ENCODE measurements at regions not wholly inside any gene's neighbourhood (a gene's known extent, or its start where the extent isn't known, plus 50 kb on each side); places are given as distances from the start of the nearest gene placed in this dataset.
"Not testable (repeated sequence)": the region's sequence is repeated elsewhere in the genome, so short reads cannot be mapped to it uniquely, and the experiment has no call there.

DNA sequence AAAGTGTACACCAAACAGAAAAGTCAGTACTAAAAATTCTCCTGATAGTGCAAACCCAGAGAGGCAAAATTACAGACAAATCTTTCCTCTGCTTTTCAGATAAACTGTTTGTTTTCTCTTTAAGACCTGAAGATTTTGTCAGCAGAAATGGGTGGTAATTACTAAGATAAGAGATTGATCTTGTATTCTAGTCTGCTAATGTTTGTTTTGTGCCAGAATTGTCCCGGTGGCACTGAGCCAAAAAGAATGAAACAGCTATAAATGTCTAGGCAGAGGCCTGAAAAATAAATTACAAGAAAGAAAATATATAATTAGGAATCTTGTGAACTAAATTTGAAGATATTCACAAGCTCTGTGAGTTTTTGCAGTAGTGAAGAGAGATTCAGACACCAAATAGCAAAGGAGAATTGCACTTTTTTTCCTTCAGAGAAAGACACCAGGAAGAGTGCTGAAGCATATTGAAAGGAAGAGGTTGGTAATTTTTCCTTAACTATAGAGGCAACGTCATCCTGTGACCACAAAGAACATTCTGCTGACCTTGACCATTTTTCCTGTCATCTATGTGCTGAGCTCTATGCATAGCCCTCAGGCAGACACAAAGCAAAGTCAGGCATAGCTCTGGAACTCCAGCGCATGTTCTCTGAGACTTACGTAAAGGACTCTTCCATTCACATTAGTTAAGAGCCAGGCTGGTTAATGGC, 314.5 kb upstream of the RASGEF1B start:
- TF ChIP-seq, protein P1, sequence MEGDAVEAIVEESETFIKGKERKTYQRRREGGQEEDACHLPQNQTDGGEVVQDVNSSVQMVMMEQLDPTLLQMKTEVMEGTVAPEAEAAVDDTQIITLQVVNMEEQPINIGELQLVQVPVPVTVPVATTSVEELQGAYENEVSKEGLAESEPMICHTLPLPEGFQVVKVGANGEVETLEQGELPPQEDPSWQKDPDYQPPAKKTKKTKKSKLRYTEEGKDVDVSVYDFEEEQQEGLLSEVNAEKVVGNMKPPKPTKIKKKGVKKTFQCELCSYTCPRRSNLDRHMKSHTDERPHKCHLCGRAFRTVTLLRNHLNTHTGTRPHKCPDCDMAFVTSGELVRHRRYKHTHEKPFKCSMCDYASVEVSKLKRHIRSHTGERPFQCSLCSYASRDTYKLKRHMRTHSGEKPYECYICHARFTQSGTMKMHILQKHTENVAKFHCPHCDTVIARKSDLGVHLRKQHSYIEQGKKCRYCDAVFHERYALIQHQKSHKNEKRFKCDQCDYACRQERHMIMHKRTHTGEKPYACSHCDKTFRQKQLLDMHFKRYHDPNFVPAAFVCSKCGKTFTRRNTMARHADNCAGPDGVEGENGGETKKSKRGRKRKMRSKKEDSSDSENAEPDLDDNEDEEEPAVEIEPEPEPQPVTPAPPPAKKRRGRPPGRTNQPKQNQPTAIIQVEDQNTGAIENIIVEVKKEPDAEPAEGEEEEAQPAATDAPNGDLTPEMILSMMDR (IDR thresholded peaks at IDR 0.05) = no peak
- intact Hi-C loops (cut with DNase I) = no loop called here
- Histone ChIP-seq H3K27ac (peak overlapping the region in 2 of 10 donors; percentile 28 to 51), H3K4me1 (peaks cover 0 to 13% (median 0%) of the 10 kb centered on the region in 9 donors), H3K27me3 (no peaks in the 10 kb centered on the region), H3K4me3 (no peak overlapping the region), H3K36me3 (no peaks in the 10 kb centered on the region), H3K9me3 (no peaks in the 10 kb centered on the region)
- WGBS, 2 donors = 30 to 31% methylated on average over 4 of the region's 4 CpGs
- ATAC-seq (peak in 2 of 8 donors; percentile 24 to 37), DNase-seq (peak in 1 of 2 donors; percentile 6)

DNA sequence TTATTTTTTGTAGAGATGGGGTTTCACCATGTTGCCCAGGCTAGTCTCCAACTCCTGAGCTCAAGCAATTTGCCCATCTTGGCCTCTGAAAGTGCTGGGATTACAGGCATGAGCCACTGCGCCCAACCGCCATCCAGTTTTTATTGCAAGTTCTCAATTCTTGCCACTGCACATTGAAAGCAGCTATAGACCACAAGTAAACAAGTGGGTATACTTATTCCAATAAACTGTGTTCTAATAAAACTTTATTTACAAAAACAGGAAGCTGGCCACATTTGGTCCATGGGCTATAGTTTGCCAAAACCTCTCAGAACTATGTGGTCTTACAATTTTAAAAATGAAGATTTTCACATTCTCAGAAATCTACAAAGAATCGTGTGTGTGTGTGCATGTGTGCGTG, 313.6 kb upstream of the RASGEF1B start:
- Histone ChIP-seq H3K27ac (no peak overlapping the region), H3K4me3 (no peak overlapping the region), H3K36me3 (no peaks in the 10 kb centered on the region), H3K9me3 (no peaks in the 10 kb centered on the region), H3K4me1 (peaks cover 0 to 13% (median 0%) of the 10 kb centered on the region in 9 donors), H3K27me3 (no peaks in the 10 kb centered on the region)
- no peak for DNase-seq
- TF ChIP-seq, protein P1 (IDR thresholded peaks at IDR 0.05) = no peak
- WGBS, 2 donors = 95 to 98% methylated on average over 4 of the region's 4 CpGs
- intact Hi-C loops (cut with DNase I) = no loop called here
- no peak for ATAC-seq

DNA sequence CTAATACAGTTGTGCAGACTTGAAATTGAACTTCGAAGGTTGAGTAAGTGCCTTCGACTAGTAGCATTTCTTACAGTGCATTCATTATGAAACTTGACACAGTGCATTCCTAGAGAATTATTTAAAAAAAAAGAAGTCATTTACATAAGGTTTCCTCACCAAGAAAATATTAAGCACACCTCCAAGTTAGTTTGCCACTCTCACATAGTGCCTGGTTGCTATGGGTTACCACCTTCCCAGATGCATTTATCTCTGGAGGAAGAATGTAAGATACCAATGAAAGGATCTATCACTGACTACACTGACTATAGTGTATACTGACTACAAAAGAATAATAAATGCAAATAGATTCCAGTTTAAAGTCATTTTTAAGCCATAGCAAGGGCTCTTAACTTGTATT, 311.9 kb upstream of the RASGEF1B start:
- TF ChIP-seq, protein P1 (IDR thresholded peaks at IDR 0.05) = no peak
- intact Hi-C loops (cut with DNase I) = no loop called here
- WGBS, 2 donors = 95 to 97% methylated on average over 2 of the region's 2 CpGs
- no peak for ATAC-seq
- DNase-seq = no peak
- Histone ChIP-seq H3K9me3 (no peaks in the 10 kb centered on the region), H3K4me1 (peaks cover 0 to 13% (median 0%) of the 10 kb centered on the region in 9 donors), H3K4me3 (no peak overlapping the region), H3K27me3 (no peaks in the 10 kb centered on the region), H3K27ac (no peak overlapping the region), H3K36me3 (no peaks in the 10 kb centered on the region)

DNA sequence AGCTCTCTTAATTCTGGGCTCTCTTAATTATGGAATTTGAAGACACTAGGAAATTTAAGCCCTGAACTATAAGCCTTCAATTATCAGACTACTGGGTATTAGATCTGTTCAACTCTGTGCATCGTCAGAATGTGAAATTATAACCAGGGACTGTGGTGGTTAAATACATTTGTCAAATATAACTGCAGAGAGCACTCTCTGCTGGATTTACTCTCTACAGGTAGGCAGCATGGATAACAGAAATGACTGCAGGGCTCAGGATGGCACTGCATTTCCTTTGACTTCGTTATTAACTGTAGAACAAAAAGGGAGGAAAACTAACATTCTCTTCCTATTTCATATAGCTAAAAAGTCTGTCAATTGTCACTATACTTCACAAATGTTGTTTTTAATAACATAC, 310.1 kb upstream of the RASGEF1B start:
- no peaks in the 10 kb centered on the region for H3K27me3 ChIP-seq
- TF ChIP-seq, protein P1 (IDR thresholded peaks at IDR 0.05) = no peak
- ATAC-seq = no peak
- H3K27ac ChIP-seq = no peak overlapping the region
- H3K9me3 ChIP-seq = no peaks in the 10 kb centered on the region
- 63 to 66% methylated on average over 2 of the region's 2 CpGs for WGBS, 2 donors
- intact Hi-C loops (cut with DNase I) = no loop called here
- no peaks in the 10 kb centered on the region for H3K36me3 ChIP-seq
- no peak for DNase-seq
- peaks cover 0 to 11% (median 0%) of the 10 kb centered on the region in 9 donors for H3K4me1 ChIP-seq
- no peak overlapping the region for H3K4me3 ChIP-seq

DNA sequence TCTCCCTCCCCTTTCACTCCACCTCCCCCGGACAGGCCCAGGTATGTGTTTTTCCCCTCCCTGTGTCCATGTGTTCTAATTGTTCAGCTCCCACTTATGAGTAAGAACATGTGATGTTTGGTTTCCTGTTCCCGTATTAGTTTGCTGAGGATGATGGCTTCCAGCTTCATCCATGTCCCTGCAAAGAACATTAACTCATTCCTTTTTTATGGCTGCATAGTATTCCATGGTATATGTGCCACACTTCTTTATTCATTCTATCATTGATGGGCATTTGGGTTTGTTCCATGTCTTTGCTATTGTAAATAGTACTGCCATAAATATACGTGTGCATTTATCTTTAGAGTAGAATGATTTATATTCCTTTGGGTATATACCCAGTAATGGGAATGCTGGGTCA, 306.0 kb upstream of the RASGEF1B start:
- H3K36me3 ChIP-seq; H3K4me1 ChIP-seq; H3K27me3 ChIP-seq; H3K4me3 ChIP-seq; H3K27ac ChIP-seq; intact Hi-C loops (cut with DNase I); ATAC-seq; DNase-seq; H3K9me3 ChIP-seq: not testable (repeated sequence)
- 79% methylated on average over 3 of the region's 3 CpGs for WGBS, 2 donors

All from heart right ventricle (tissue), 16 donors.